HCT116 (cell line): ENCODE measurements at regions not wholly inside any gene's neighbourhood (a gene's known extent, or its start where the extent isn't known, plus 50 kb on each side); places are given as distances from the start of the nearest gene placed in this dataset.

Experiments
- CEBPB ChIP-seq: IDR thresholded peaks from 2 replicates; pipeline ENCODE4 v1.6.1; 2012; ENCODE audit warnings: low read depth
- CTCF ChIP-seq, 3 experiments: fragments of 200-600 bp in 1 of 3; sonication (generic) in 1 of 3; IDR thresholded peaks in 2 of 3; conservative IDR thresholded peaks in 1 of 3; 2 replicates each; pipeline ENCODE4 v1.5.1; 2012 to 2017; ENCODE audit warnings: low read depth in 2 of 3, low read length in 2 of 3, antibody characterized with exemption in 1 of 3, borderline replicate concordance in 1 of 3, control low read depth in 1 of 3, mild to moderate bottlenecking in 1 of 3, mixed read lengths in 1 of 3, mixed run types in 1 of 3, moderate library complexity in 1 of 3; ENCODE audit not compliant: insufficient read depth in 1 of 3
- EGR1 ChIP-seq: IDR thresholded peaks from 2 replicates; pipeline ENCODE4 v1.6.1; 2012; ENCODE audit warnings: low read depth
- EZH2 ChIP-seq: fragments of 200-600 bp; sonication (generic); IDR thresholded peaks from 2 replicates; pipeline ENCODE4 v1.6.1; 2017; ENCODE audit warnings: antibody characterized with exemption, mixed run types
- MAX ChIP-seq: IDR thresholded peaks from 2 replicates; pipeline ENCODE4 v1.6.1; 2012
- POLR2A ChIP-seq: IDR thresholded peaks from 2 replicates; pipeline ENCODE4 v1.7.0; 2011; ENCODE audit warnings: borderline replicate concordance; ENCODE audit not compliant: insufficient read depth, insufficient read length; ENCODE audit errors: extremely low read depth
- POLR2AphosphoS5 ChIP-seq: IDR thresholded peaks from 2 replicates; pipeline ENCODE4 v1.6.1; 2011; ENCODE audit warnings: mild to moderate bottlenecking, low read depth, low read length, moderate library complexity
- RAD21 ChIP-seq: IDR thresholded peaks from 2 replicates; pipeline ENCODE4 v1.6.1; 2012; ENCODE audit warnings: low read depth, mild to moderate bottlenecking
- REST ChIP-seq: IDR thresholded peaks from 2 replicates; pipeline ENCODE4 v1.6.1; 2012; ENCODE audit warnings: low read depth
- SP1 ChIP-seq: IDR thresholded peaks from 2 replicates; pipeline ENCODE4 v1.6.1; 2012; ENCODE audit warnings: low read depth
- SRF ChIP-seq: IDR thresholded peaks from 2 replicates; pipeline ENCODE4 v1.6.1; 2012; ENCODE audit warnings: low read depth
- TCF7L2 ChIP-seq: IDR thresholded peaks from 2 replicates; pipeline ENCODE4 v1.7.0; 2011; ENCODE audit warnings: borderline replicate concordance, inconsistent platforms; ENCODE audit not compliant: insufficient read depth, insufficient read length; ENCODE audit errors: extremely low read depth
- ZFX ChIP-seq: fragments of 450-650 bp; IDR thresholded peaks from 2 replicates; pipeline ENCODE4 v1.6.1; 2017
- ZNF274 ChIP-seq: fragments of 200-500 bp; sonication (Bioruptor generic); IDR thresholded peaks from 2 replicates; pipeline ENCODE4 v1.6.1; 2014; ENCODE audit warnings: mild to moderate bottlenecking, low read depth, low read length, inconsistent platforms

GRCh38 chr18:78612801-78613200, 366.8 kb upstream of the SALL3 start:
- TF ChIP-seq REST (no peak), CTCF (IDR thresholded peaks at IDR 0.05 in 2 of 3, conservative IDR thresholded peaks at IDR 0.05 in 1 of 3; ENCODE audit: borderline replicate concordance in 1 of 3, insufficient read depth in 1 of 3, low read depth in 2 of 3, low read length in 2 of 3) (no peak), SRF (no peak), ZNF274 (no peak), POLR2A (no peak), EZH2 (no peak), SP1 (no peak), TCF7L2 (no peak), CEBPB (no peak), MAX (no peak), RAD21 (no peak), EGR1 (no peak), POLR2AphosphoS5 (no peak), ZFX (no peak)
